ENCODE measurements at regions not wholly inside any gene's neighbourhood (a gene's known extent, or its start where the extent isn't known, plus 50 kb on each side); places are given as distances from the start of the nearest gene placed in this dataset.
"Not testable (repeated sequence)": the region's sequence is repeated elsewhere in the genome, so short reads cannot be mapped to it uniquely, and the experiment has no call there.

DNA sequence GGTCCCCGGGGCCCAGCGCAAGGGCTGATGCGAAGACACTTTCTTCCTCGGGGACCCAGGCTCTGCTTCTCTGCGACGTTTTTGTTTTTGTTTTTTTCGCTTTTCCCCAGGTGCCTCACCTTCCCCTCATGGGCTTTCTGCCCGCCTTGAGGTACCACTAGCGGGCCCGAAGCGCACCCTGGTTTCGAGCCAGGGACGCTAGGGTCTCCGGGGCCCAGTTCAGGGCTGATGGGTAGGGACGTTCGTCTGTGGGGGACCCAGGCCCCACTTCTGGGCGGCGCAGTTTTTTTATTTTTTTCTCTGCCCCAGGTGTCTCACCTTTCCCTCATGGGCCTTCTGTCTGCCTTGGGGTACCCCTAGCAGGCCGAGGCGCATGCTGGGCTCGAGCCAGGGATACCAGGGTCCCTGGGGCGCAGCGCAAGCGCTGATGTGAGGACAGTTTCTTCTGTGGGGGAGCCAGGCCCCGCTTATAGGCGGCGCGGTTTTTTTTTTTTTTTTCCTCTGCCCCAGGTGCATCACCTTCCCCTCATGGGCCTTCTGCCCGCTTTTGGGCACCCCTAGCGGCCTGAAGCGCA lies 530.0 kb downstream of the FOXD4L4 start:
- not testable (repeated sequence) for TF ChIP-seq CTCF (conservative IDR thresholded peaks at IDR 0.05 in 1 of 2, IDR thresholded peaks at IDR 0.05 in 1 of 2; ENCODE audit: extremely low read depth in 1 of 2, insufficient read depth in 1 of 2, low read depth in 1 of 2, low read length in 2 of 2); EZH2 (IDR thresholded peaks at IDR 0.05; ENCODE audit: borderline replicate concordance, low read length)
